Activated CD8-positive, alpha-beta T cell treated with anti-CD3 and anti-CD28 coated beads, Interleukin-2, amount 10 ng/mL, durations not matched to agents 7 days and 5 days (primary cell): ENCODE measurements at regions not wholly inside any gene's neighbourhood (a gene's known extent, or its start where the extent isn't known, plus 50 kb on each side); places are given as distances from the start of the nearest gene placed in this dataset.
"Not testable (repeated sequence)": the region's sequence is repeated elsewhere in the genome, so short reads cannot be mapped to it uniquely, and the experiment has no call there.

Experiments
- ATAC-seq: fragments of 150-1000 bp; cut with Tn5 transposase; one replicate; pipeline ENCODE4 v1.10.0; 2021; ENCODE audit warnings: moderate library complexity
- CTCF ChIA-PET: fragments of 350-600 bp; sonication (Branson Sonifier 250); formaldehyde crosslinking; loops from one replicate; lab custom pipeline; 2021; ENCODE audit warnings: antibody characterized with exemption; lab: Charles Lee
- POLR2A ChIA-PET: fragments of 350-600 bp; sonication (Branson Sonifier 250); formaldehyde crosslinking; loops from one replicate; lab custom pipeline; 2021; ENCODE audit warnings: antibody characterized with exemption; lab: Charles Lee
- DNase-seq: peaks from one replicate; pipeline ENCODE4 v3.0.0-alpha.2; 2020
- H3K27ac Mint-ChIP-seq: one replicate; pipeline ENCODE4 v1.8.0; 2021; ENCODE audit warnings: mild to moderate bottlenecking, mixed read lengths
- H3K27me3 Mint-ChIP-seq: one replicate; pipeline ENCODE4 v1.8.0; 2021; ENCODE audit warnings: low read depth, mixed read lengths
- H3K36me3 Mint-ChIP-seq: one replicate; pipeline ENCODE4 v1.8.0; 2021; ENCODE audit warnings: low read depth, mixed read lengths
- H3K4me1 Mint-ChIP-seq: one replicate; pipeline ENCODE4 v1.8.0; 2021; ENCODE audit warnings: low read depth, mixed read lengths
- H3K4me3 Mint-ChIP-seq: one replicate; pipeline ENCODE4 v1.8.0; 2021; ENCODE audit warnings: mild to moderate bottlenecking, mixed read lengths
- H3K9me3 Mint-ChIP-seq: one replicate; pipeline ENCODE4 v1.8.0; 2022; ENCODE audit warnings: mixed read lengths; ENCODE audit not compliant: insufficient read depth

GRCh38 chr1:81506699-81507098, 294.0 kb upstream of the ADGRL2 start:
- H3K36me3 Mint-ChIP-seq = no peaks in the 10 kb centered on the region
- no peak overlapping the region for H3K27ac Mint-ChIP-seq
- no peak for ATAC-seq
- H3K4me3 Mint-ChIP-seq = no peak overlapping the region
- ChIA-PET CTCF (no interaction called here), POLR2A (no interaction called here)
- no peaks in the 10 kb centered on the region for H3K27me3 Mint-ChIP-seq
- no peak for DNase-seq
- H3K4me1 Mint-ChIP-seq = no peaks in the 10 kb centered on the region
- H3K9me3 Mint-ChIP-seq = no peaks in the 10 kb centered on the region

- DNase-seq (no peak), ATAC-seq (no peak)
- ChIA-PET POLR2A (no interaction called here), CTCF (no interaction called here)
- H3K4me1 Mint-ChIP-seq = no peaks in the 10 kb centered on the region
- no peaks in the 10 kb centered on the region for H3K36me3 Mint-ChIP-seq
- H3K9me3 Mint-ChIP-seq = no peaks in the 10 kb centered on the region
- no peak overlapping the region for H3K4me3 Mint-ChIP-seq
- H3K27me3 Mint-ChIP-seq = no peaks in the 10 kb centered on the region
- no peak overlapping the region for H3K27ac Mint-ChIP-seq
These were observed 294.9 kb upstream of the ADGRL2 start for GRCh38 chr1:81505831-81506230.

- H3K27ac Mint-ChIP-seq, H3K27me3 Mint-ChIP-seq, ATAC-seq, CTCF ChIA-PET, H3K36me3 Mint-ChIP-seq, DNase-seq, H3K4me3 Mint-ChIP-seq, H3K4me1 Mint-ChIP-seq, H3K9me3 Mint-ChIP-seq, POLR2A ChIA-PET: not testable (repeated sequence)
These were observed 295.9 kb upstream of the ADGRL2 start for GRCh38 chr1:81504820-81505219.

GRCh38 chr1:81502705-81503104, 298.0 kb upstream of the ADGRL2 start:
- POLR2A ChIA-PET, H3K27me3 Mint-ChIP-seq, H3K9me3 Mint-ChIP-seq, H3K36me3 Mint-ChIP-seq, ATAC-seq, H3K4me3 Mint-ChIP-seq, DNase-seq, CTCF ChIA-PET, H3K4me1 Mint-ChIP-seq, H3K27ac Mint-ChIP-seq: not testable (repeated sequence)

- POLR2A ChIA-PET, ATAC-seq: not testable (repeated sequence)
These were observed 299.2 kb upstream of the ADGRL2 start for GRCh38 chr1:81501485-81501884.

GRCh38 chr1:81499487-81499886, 301.2 kb upstream of the ADGRL2 start:
- no peak overlapping the region for H3K27ac Mint-ChIP-seq
- H3K9me3 Mint-ChIP-seq = no peaks in the 10 kb centered on the region
- no peak overlapping the region for H3K4me3 Mint-ChIP-seq
- CTCF ChIA-PET = no interaction called here
- ATAC-seq (no peak), DNase-seq (no peak)
- H3K4me1 Mint-ChIP-seq = no peaks in the 10 kb centered on the region
- no peaks in the 10 kb centered on the region for H3K36me3 Mint-ChIP-seq
- no peaks in the 10 kb centered on the region for H3K27me3 Mint-ChIP-seq
- POLR2A ChIA-PET = no interaction called here

More at GRCh38 chr1:81501485-81501884, 299.2 kb upstream of the ADGRL2 start:
- CTCF ChIA-PET, H3K4me1 Mint-ChIP-seq, DNase-seq, H3K4me3 Mint-ChIP-seq, H3K27ac Mint-ChIP-seq, H3K9me3 Mint-ChIP-seq, H3K27me3 Mint-ChIP-seq, H3K36me3 Mint-ChIP-seq: not testable (repeated sequence)

- no peaks in the 10 kb centered on the region for H3K27me3 Mint-ChIP-seq
- H3K4me3 Mint-ChIP-seq = no peak overlapping the region
- no peaks in the 10 kb centered on the region for H3K4me1 Mint-ChIP-seq
- ATAC-seq = no peak
- ChIA-PET CTCF (no interaction called here), POLR2A (no interaction called here)
- no peak overlapping the region for H3K27ac Mint-ChIP-seq
- H3K9me3 Mint-ChIP-seq = no peaks in the 10 kb centered on the region
- H3K36me3 Mint-ChIP-seq = no peaks in the 10 kb centered on the region
- no peak for DNase-seq
These were observed 302.0 kb upstream of the ADGRL2 start for GRCh38 chr1:81498471-81499462.

- DNase-seq (no peak), ATAC-seq (no peak)
- Mint-ChIP-seq H3K36me3 (no peaks in the 10 kb centered on the region), H3K27me3 (no peaks in the 10 kb centered on the region), H3K4me1 (no peaks in the 10 kb centered on the region), H3K27ac (no peak overlapping the region), H3K4me3 (no peak overlapping the region), H3K9me3 (no peaks in the 10 kb centered on the region)
- POLR2A ChIA-PET = no interaction called here
- CTCF ChIA-PET = no interaction called here
These were observed 304.4 kb upstream of the ADGRL2 start for GRCh38 chr1:81496349-81496748.

GRCh38 chr1:81493102-81493869, 307.4 kb upstream of the ADGRL2 start:
- POLR2A ChIA-PET = no interaction called here
- no peaks in the 10 kb centered on the region for H3K4me1 Mint-ChIP-seq
- ATAC-seq (no peak), DNase-seq (no peak)
- no peaks in the 10 kb centered on the region for H3K36me3 Mint-ChIP-seq
- no peaks in the 10 kb centered on the region for H3K9me3 Mint-ChIP-seq
- no peak overlapping the region for H3K4me3 Mint-ChIP-seq
- CTCF ChIA-PET = no interaction called here
- H3K27me3 Mint-ChIP-seq = no peaks in the 10 kb centered on the region
- H3K27ac Mint-ChIP-seq = no peak overlapping the region

- H3K9me3 Mint-ChIP-seq = no peaks in the 10 kb centered on the region
- POLR2A ChIA-PET = no interaction called here
- DNase-seq = no peak
- no peak overlapping the region for H3K27ac Mint-ChIP-seq
- no peak for ATAC-seq
- CTCF ChIA-PET = no interaction called here
- no peaks in the 10 kb centered on the region for H3K27me3 Mint-ChIP-seq
- no peak overlapping the region for H3K4me3 Mint-ChIP-seq
- H3K4me1 Mint-ChIP-seq = no peaks in the 10 kb centered on the region
- no peaks in the 10 kb centered on the region for H3K36me3 Mint-ChIP-seq
These were observed 308.1 kb upstream of the ADGRL2 start for GRCh38 chr1:81492628-81493027.

GRCh38 chr1:81490614-81491013, 310.1 kb upstream of the ADGRL2 start:
- ChIA-PET POLR2A (interaction anchor here (0.5 kb wide), 1 partner anchor 1153 kb away, joined by 3 read pairs; no protein-coding TSS in a partner anchor), CTCF (no interaction called here)

GRCh38 chr1:81489372-81489934, 311.3 kb upstream of the ADGRL2 start:
- no peaks in the 10 kb centered on the region for H3K27me3 Mint-ChIP-seq
- no peak overlapping the region for H3K27ac Mint-ChIP-seq
- ChIA-PET CTCF (no interaction called here), POLR2A (no interaction called here)
- no peak overlapping the region for H3K4me3 Mint-ChIP-seq
- ATAC-seq (no peak), DNase-seq (no peak)
- H3K36me3 Mint-ChIP-seq = no peaks in the 10 kb centered on the region
- H3K9me3 Mint-ChIP-seq = no peaks in the 10 kb centered on the region
- H3K4me1 Mint-ChIP-seq = no peaks in the 10 kb centered on the region

More at GRCh38 chr1:81490614-81491013, 310.1 kb upstream of the ADGRL2 start:
- H3K9me3 Mint-ChIP-seq = no peaks in the 10 kb centered on the region
- H3K27me3 Mint-ChIP-seq = no peaks in the 10 kb centered on the region
- no peaks in the 10 kb centered on the region for H3K4me1 Mint-ChIP-seq
- no peak for ATAC-seq
- H3K4me3 Mint-ChIP-seq = no peak overlapping the region
- no peaks in the 10 kb centered on the region for H3K36me3 Mint-ChIP-seq
- no peak for DNase-seq
- H3K27ac Mint-ChIP-seq = no peak overlapping the region
